GM21576 (cell line): ENCODE measurements at regions not wholly inside any gene's neighbourhood (a gene's known extent, or its start where the extent isn't known, plus 50 kb on each side); places are given as distances from the start of the nearest gene placed in this dataset.

Experiments
- ATAC-seq: cut with Tn5 transposase; IDR thresholded peaks from one replicate; pipeline ENCODE4 v1.9.1; 2021; ENCODE audit warnings: mild to moderate bottlenecking, moderate library complexity; ENCODE audit not compliant: unreplicated experiment

GRCh38 chr19:29371251-29372090, 154.3 kb upstream of the VSTM2B start:
- ATAC-seq = no peak

DNA sequence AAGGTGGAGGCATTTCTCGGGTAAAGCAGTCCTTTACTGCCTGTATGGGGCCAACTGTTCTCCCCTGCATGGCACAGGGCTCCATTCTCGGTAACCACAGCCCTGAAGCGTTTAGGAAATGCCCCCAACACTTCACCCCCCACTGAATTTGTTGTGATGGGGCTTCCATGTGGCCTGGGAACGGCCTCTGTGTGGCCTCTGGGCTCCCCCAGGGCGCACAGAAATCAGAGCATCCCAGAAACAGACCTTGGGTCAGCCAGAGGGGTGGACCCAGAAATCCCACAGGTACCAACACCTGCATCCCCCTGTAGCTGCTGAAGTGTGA, 153.7 kb upstream of the VSTM2B start:
- ATAC-seq = no peak

GRCh38 chr19:29372461-29372860, 153.3 kb upstream of the VSTM2B start:
- ATAC-seq = no peak

GRCh38 chr19:29372921-29373797, 152.6 kb upstream of the VSTM2B start:
- no peak for ATAC-seq

GRCh38 chr19:29375429-29376119, 150.2 kb upstream of the VSTM2B start:
- no peak for ATAC-seq

DNA sequence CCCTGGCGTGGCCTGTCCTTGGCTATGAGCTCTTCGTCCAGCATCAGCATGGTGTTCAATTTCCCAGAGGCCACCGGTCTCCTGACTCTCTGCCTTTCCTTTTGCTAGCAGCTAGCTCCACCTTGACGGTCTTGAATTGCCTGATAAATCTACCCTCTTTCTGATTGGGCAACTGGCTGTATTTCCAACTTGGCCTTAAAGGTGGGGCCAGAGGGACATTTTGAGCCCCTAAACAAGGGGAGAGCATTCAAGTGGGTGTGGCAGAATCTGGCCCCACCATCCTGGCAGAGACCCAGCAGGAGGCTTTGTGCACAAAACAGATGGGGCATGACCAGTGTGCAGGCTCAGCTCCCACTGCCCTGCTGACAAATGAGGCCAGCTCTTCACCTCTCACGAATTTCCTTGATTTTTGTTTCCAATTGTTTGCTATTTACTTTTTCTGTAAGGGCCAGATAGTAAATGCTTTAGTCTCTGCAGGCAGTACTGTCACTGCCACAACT, 148.9 kb upstream of the VSTM2B start:
- no peak for ATAC-seq

DNA sequence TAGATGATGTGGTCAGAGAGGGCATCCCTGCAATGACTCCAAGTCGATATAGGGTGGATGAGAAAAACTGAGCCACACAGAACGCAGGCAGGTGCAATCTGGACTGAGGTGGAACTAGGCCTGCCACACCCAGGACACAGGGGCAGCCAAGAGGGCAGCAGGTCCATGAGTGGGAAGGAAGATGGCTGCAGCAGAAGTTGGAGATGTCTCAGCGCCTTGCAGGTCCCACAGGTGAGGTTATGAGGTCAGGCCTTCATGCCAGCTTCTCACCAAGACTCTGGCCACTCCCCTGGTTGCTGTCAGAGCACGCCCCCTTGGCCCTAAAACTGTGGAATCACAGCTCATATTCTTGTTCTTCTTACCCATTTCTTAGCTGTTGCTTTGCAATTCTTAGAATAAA, 147.7 kb upstream of the VSTM2B start:
- ATAC-seq = no peak

- ATAC-seq = no peak
Observed at GRCh38 chr19:29378543-29379080, 147.2 kb upstream of the VSTM2B start.

DNA sequence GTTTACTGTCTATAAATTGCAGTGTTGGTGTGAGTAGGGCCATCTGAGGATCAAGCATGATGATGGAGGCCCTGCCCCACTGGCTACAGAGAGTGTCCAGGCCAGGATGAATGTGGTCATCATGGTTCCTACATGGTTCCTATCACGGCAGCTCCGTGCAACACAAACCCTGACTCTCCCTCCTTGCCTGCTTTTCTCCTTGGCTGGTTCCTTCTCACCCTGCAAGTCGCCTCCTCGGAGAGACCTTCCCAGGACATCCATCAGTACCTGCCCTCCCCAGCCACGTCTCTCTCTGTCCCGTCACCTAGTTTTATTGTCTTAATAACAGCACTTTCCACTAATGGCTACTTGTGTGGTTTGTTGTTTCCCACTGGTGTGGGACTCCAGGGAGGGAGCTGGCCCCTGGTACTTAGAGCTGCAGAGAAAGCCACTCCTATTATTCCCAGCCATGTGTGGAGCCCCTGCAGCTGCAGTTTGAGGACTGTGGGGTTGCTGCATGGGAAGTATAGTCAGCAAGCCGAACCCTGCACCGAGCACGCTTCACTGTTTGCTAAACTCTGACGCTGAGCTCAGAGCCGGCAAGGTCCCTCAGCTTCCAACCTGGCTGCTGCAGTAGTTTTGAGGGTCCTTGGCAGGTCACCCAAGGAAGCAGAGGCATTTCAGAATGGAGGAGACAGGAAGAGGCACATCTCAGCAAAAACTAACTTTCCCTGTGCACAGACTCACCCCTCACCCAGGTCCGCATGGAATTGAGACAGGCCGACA, 146.4 kb upstream of the VSTM2B start:
- ATAC-seq = no peak

DNA sequence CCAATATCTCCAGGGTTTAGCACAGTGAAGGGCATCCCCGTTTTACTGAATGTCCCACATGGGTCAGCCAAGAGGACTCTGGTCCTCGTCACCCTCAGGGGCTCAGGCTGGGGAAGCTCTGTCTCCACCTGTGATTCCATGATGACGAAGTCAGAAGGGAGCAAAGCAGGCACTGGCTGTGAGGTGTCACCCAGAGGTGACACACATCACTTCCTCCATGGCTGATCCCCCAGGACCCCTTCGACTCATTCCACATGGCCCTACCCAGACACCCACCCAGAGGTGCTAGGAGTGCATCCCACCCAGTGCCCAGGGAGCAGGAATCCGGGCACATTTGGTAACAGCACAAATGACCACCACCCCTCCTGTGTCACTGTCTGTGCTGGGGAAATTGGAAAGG, 145.2 kb upstream of the VSTM2B start:
- no peak for ATAC-seq

DNA sequence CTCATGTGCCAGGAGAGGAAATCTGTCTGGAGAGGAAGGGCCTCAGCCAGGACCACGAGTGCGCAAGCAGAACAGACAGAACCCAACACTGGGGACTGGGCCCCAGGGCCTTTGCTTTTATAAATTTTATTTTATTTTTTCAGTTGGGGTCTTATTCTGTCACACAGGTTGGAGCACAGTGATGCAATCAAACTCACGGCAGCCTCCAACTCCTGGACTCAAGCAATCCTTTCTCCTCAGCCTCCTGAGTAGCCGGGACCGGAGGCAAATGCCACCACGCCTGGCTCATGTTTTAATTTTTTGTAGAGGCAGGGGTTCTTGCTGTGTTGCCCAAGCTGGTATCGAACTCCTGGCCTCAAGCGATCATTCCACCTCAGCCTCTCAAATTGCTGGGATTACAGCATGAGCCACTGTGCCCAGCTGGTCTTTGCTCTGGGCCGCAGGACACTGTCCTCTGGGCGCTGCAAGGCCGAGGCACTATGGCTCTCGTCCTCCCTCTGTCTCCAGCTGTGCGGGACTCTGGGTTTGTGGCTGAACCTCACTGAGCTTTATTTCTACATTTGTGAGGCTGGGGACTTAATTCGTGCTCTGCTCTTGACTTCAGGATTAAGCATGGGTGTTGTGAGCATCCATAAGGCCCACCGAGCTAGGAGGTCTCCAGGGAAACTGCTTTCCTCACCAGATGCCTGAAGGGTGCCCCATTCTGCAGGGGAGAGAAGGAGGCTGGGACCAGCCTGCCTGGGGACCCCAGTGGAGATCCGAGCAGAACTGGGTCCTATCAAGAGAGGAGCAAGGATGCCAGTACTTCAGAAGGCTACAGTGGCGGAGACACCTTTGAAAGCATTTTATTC, 144.2 kb upstream of the VSTM2B start:
- no peak for ATAC-seq

GRCh38 chr19:29383696-29384095, 142.1 kb upstream of the VSTM2B start:
- no peak for ATAC-seq

- ATAC-seq = no peak
Observed at GRCh38 chr19:29384656-29385055, 141.1 kb upstream of the VSTM2B start.

DNA sequence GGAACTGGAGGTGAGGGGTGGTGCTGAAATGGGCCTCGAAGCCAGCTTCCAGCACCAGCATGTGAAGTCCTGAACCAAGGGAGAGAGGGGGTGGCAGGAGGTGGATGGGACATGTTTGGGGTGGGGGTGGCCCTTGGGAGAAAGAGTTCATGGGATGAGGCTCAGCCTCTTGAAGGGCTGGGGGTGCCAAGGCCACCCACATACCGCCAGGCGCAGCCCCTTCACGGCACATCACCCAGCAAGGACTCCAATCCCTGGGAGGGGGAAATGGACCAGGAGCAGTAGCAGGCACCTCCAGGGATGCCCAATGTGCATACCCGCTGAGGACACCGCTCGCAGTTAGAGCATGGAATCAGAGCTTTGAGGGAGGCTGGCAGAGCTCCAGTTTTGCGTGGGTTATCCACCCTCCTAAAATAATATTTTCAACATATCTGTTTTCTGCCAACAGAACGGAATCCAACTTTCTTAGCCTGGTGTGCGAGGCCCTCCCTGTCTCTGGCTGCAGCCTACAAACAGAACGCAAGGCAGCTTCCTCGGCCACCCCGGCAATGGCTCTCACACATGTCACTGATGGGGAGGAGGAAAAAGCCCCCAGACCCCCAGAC, 140.5 kb upstream of the VSTM2B start:
- no peak for ATAC-seq

GRCh38 chr19:29386970-29387369, 138.8 kb upstream of the VSTM2B start:
- ATAC-seq = no peak

DNA sequence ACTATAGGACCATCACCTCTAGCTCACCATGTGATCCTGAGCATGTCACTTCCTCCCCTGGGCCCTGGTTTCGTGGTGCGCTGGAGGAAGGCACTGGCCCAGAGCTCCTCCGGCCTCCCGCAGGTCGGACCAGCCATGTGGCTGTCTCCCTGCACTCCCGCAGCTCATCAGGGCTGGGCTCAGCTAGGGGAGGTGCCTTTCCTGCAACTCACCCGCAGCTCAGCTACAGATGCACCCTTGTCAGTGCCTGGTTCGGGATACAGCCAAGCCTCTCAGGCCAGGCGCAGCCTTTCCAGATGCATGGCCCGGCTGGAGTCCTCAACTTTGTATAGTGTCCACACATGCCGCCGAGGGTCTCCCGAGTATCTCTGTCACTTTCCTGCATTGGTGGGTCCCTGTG, 138.2 kb upstream of the VSTM2B start:
- no peak for ATAC-seq

DNA sequence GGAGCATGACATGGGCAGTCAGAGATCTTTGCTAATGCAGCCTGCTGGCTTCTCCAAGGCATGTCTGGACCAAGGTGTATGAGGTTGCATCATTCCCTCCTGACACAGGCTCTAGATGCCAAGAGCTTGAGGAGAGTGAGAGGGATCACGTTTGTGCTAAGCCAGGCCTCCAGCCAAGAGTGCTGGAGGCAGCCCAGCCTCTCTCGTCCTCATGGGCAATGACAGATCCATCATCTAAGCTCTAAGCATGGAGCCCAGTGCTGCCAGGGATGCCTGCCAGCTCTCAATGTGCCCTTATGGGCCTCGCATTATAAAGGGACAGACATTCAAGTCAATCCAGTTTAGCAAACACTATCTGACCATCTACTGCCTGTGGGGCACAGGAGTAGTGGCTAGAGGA, 136.3 kb upstream of the VSTM2B start:
- ATAC-seq = no peak

- ATAC-seq = no peak
Observed at GRCh38 chr19:29390742-29391141, 135.1 kb upstream of the VSTM2B start.

DNA sequence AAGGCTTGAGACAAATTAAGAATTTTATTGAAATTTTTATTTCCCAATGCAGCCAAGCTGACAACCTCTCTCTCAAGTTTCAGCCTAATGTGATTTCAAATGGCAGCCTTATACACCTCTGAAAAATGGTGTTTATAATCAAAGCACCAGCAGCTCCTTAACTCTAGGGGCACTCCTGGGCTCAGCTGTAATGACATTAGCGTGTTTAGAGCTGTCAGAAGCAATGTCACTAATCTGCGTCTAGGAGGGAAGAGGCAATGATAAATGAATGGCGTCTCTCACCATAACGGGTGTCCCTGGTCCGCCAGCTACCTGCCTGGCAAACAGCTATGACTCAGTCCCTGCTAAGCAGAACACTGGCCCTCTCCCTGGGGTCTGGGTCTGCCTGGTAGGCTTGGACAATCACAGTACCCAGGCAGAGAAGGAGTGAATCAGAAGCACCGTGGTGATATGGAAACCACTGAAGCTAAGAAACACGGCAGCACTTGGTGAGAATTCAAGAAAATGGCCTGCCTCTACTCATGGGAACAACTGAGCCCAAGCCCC, 131.8 kb upstream of the VSTM2B start:
- ATAC-seq = no peak
